ENCODE measurements at regions not wholly inside any gene's neighbourhood (a gene's known extent, or its start where the extent isn't known, plus 50 kb on each side); places are given as distances from the start of the nearest gene placed in this dataset.

GRCh38 chr12:107826276-107826675, 51.8 kb downstream of the ASCL4 start:
- Histone ChIP-seq H3K4me3 (ENCODE audit: low read length) (no peak overlapping the region), H3K27ac (ENCODE audit: low read depth, low read length) (no peak overlapping the region), H3K36me3 (ENCODE audit: insufficient read depth, low read length) (no peaks in the 10 kb centered on the region), H3K4me1 (ENCODE audit: insufficient read depth, low read length) (no peaks in the 10 kb centered on the region), H3K9ac (ENCODE audit: low read depth, low read length) (no peak overlapping the region), H3K27me3 (ENCODE audit: insufficient read depth, low read length) (no peaks in the 10 kb centered on the region), H3K9me3 (ENCODE audit: insufficient read depth, low read depth, low read length) (peaks cover 24% of the 10 kb centered on the region)
- 79% methylated on average over 7 of the region's 9 CpGs for WGBS

- Histone ChIP-seq H3K9ac (ENCODE audit: low read depth, low read length) (no peak overlapping the region), H3K4me3 (ENCODE audit: low read length) (no peak overlapping the region), H3K9me3 (ENCODE audit: insufficient read depth, low read depth, low read length) (peaks cover 24% of the 10 kb centered on the region), H3K4me1 (ENCODE audit: insufficient read depth, low read length) (no peaks in the 10 kb centered on the region), H3K27me3 (ENCODE audit: insufficient read depth, low read length) (peaks cover 9% of the 10 kb centered on the region), H3K27ac (ENCODE audit: low read depth, low read length) (no peak overlapping the region), H3K36me3 (ENCODE audit: insufficient read depth, low read length) (no peaks in the 10 kb centered on the region)
- 55% methylated on average over 1 of the region's 1 CpG for WGBS
Observed at GRCh38 chr12:107829271-107829670, 54.8 kb downstream of the ASCL4 start.

- WGBS, result 82% methylated on average over 4 of the region's 4 CpGs
- Histone ChIP-seq H3K9me3 (ENCODE audit: insufficient read depth, low read depth, low read length) (peaks cover 6% of the 10 kb centered on the region; the same call in 1 of the 2 replicates), H3K4me3 (ENCODE audit: low read length) (no peak overlapping the region), H3K4me1 (ENCODE audit: insufficient read depth, low read length) (no peaks in the 10 kb centered on the region), H3K9ac (ENCODE audit: low read depth, low read length) (no peak overlapping the region), H3K27me3 (ENCODE audit: insufficient read depth, low read length) (peaks cover 36% of the 10 kb centered on the region), H3K36me3 (ENCODE audit: insufficient read depth, low read length) (no peaks in the 10 kb centered on the region), H3K27ac (ENCODE audit: low read depth, low read length) (no peak overlapping the region)
Observed at GRCh38 chr12:107832441-107832840, 57.9 kb downstream of the ASCL4 start.

GRCh38 chr12:107840186-107840585, 65.7 kb downstream of the ASCL4 start:
- Histone ChIP-seq H3K27ac (ENCODE audit: low read depth, low read length) (no peak overlapping the region), H3K36me3 (ENCODE audit: insufficient read depth, low read length) (no peaks in the 10 kb centered on the region), H3K4me1 (ENCODE audit: insufficient read depth, low read length) (no peaks in the 10 kb centered on the region), H3K9me3 (ENCODE audit: insufficient read depth, low read depth, low read length) (no peaks in the 10 kb centered on the region), H3K27me3 (ENCODE audit: insufficient read depth, low read length) (peaks cover 95% of the 10 kb centered on the region), H3K9ac (ENCODE audit: low read depth, low read length) (no peak overlapping the region), H3K4me3 (ENCODE audit: low read length) (no peak overlapping the region)
- WGBS, result 54% methylated on average over 1 of the region's 1 CpG

GRCh38 chr12:107843351-107844311, 69.1 kb downstream of the ASCL4 start:
- H3K27ac ChIP-seq (ENCODE audit: low read depth, low read length), result no peak overlapping the region
- peak overlapping the region; percentile 67 for H3K4me3 ChIP-seq (ENCODE audit: low read length)
- no peaks in the 10 kb centered on the region for H3K4me1 ChIP-seq (ENCODE audit: insufficient read depth, low read length)
- 0 out of 2 replicates have a peak overlapping the region, but pooled peaks have one; percentile 31 for H3K9ac ChIP-seq (ENCODE audit: low read depth, low read length)
- no peaks in the 10 kb centered on the region for H3K36me3 ChIP-seq (ENCODE audit: insufficient read depth, low read length)
- H3K27me3 ChIP-seq (ENCODE audit: insufficient read depth, low read length), result peaks cover 94% of the 10 kb centered on the region
- 2% methylated on average over 59 of the region's 59 CpGs for WGBS
- no peaks in the 10 kb centered on the region for H3K9me3 ChIP-seq (ENCODE audit: insufficient read depth, low read depth, low read length)

GRCh38 chr12:107844312-107844921, 69.9 kb downstream of the ASCL4 start:
- peaks cover 92% of the 10 kb centered on the region for H3K27me3 ChIP-seq (ENCODE audit: insufficient read depth, low read length)
- H3K9me3 ChIP-seq (ENCODE audit: insufficient read depth, low read depth, low read length), result no peaks in the 10 kb centered on the region
- H3K9ac ChIP-seq (ENCODE audit: low read depth, low read length), result peak overlapping the region; percentile 31; the same call in 1 of the 2 replicates
- H3K4me3 ChIP-seq (ENCODE audit: low read length), result peak overlapping the region; percentile 67
- no peak overlapping the region for H3K27ac ChIP-seq (ENCODE audit: low read depth, low read length)
- WGBS, result 3% methylated on average over 54 of the region's 54 CpGs
- H3K36me3 ChIP-seq (ENCODE audit: insufficient read depth, low read length), result no peaks in the 10 kb centered on the region
- H3K4me1 ChIP-seq (ENCODE audit: insufficient read depth, low read length), result no peaks in the 10 kb centered on the region

GRCh38 chr12:107845226-107845979, 70.9 kb downstream of the ASCL4 start:
- Histone ChIP-seq H3K36me3 (ENCODE audit: insufficient read depth, low read length) (no peaks in the 10 kb centered on the region), H3K4me1 (ENCODE audit: insufficient read depth, low read length) (no peaks in the 10 kb centered on the region), H3K27me3 (ENCODE audit: insufficient read depth, low read length) (peaks cover 89% of the 10 kb centered on the region), H3K9ac (ENCODE audit: low read depth, low read length) (no peak overlapping the region), H3K4me3 (ENCODE audit: low read length) (no peak overlapping the region), H3K9me3 (ENCODE audit: insufficient read depth, low read depth, low read length) (no peaks in the 10 kb centered on the region), H3K27ac (ENCODE audit: low read depth, low read length) (no peak overlapping the region)
- WGBS, result 82% methylated on average over 51 of the region's 51 CpGs

GRCh38 chr12:107845980-107846659, 71.6 kb downstream of the ASCL4 start:
- Histone ChIP-seq H3K36me3 (ENCODE audit: insufficient read depth, low read length) (no peaks in the 10 kb centered on the region), H3K4me3 (ENCODE audit: low read length) (no peak overlapping the region), H3K27me3 (ENCODE audit: insufficient read depth, low read length) (peaks cover 83% of the 10 kb centered on the region), H3K27ac (ENCODE audit: low read depth, low read length) (no peak overlapping the region), H3K4me1 (ENCODE audit: insufficient read depth, low read length) (no peaks in the 10 kb centered on the region), H3K9ac (ENCODE audit: low read depth, low read length) (no peak overlapping the region), H3K9me3 (ENCODE audit: insufficient read depth, low read depth, low read length) (no peaks in the 10 kb centered on the region)
- WGBS, result 90% methylated on average over 17 of the region's 17 CpGs

GRCh38 chr12:107847430-107847829, 72.9 kb downstream of the ASCL4 start:
- WGBS, result 87% methylated on average over 1 of the region's 1 CpG
- Histone ChIP-seq H3K4me3 (ENCODE audit: low read length) (no peak overlapping the region), H3K27me3 (ENCODE audit: insufficient read depth, low read length) (peaks cover 71% of the 10 kb centered on the region)

GRCh38 chr12:107847830-107848229, 73.3 kb downstream of the ASCL4 start:
- Histone ChIP-seq H3K4me1 (ENCODE audit: insufficient read depth, low read length) (no peaks in the 10 kb centered on the region), H3K27me3 (ENCODE audit: insufficient read depth, low read length) (peaks cover 71% of the 10 kb centered on the region), H3K27ac (ENCODE audit: low read depth, low read length) (no peak overlapping the region), H3K4me3 (ENCODE audit: low read length) (no peak overlapping the region), H3K9ac (ENCODE audit: low read depth, low read length) (no peak overlapping the region), H3K36me3 (ENCODE audit: insufficient read depth, low read length) (no peaks in the 10 kb centered on the region), H3K9me3 (ENCODE audit: insufficient read depth, low read depth, low read length) (no peaks in the 10 kb centered on the region)
- WGBS, result 51% methylated on average over 3 of the region's 3 CpGs

More at GRCh38 chr12:107847430-107847829, 72.9 kb downstream of the ASCL4 start:
- Histone ChIP-seq H3K36me3 (ENCODE audit: insufficient read depth, low read length) (no peaks in the 10 kb centered on the region), H3K9me3 (ENCODE audit: insufficient read depth, low read depth, low read length) (no peaks in the 10 kb centered on the region), H3K4me1 (ENCODE audit: insufficient read depth, low read length) (no peaks in the 10 kb centered on the region), H3K9ac (ENCODE audit: low read depth, low read length) (no peak overlapping the region), H3K27ac (ENCODE audit: low read depth, low read length) (no peak overlapping the region)

Data from HUES64 (cell line).